ENCODE measurements at regions not wholly inside any gene's neighbourhood (a gene's known extent, or its start where the extent isn't known, plus 50 kb on each side); places are given as distances from the start of the nearest gene placed in this dataset.

- peaks cover 2% of the 10 kb centered on the region for H3K27me3 Mint-ChIP-seq (ENCODE audit: unreplicated experiment)
- no peak overlapping the region for H3K27ac Mint-ChIP-seq (ENCODE audit: unreplicated experiment)
- H3K4me3 Mint-ChIP-seq (ENCODE audit: unreplicated experiment): no peak overlapping the region
- DNase-seq: no peak
- TF ChIP-seq CTCF (IDR thresholded peaks at IDR 0.05; ENCODE audit: partially characterized antibody, unreplicated experiment): no peak
- H3K36me3 Mint-ChIP-seq (ENCODE audit: unreplicated experiment): peaks cover 5% of the 10 kb centered on the region
- peaks cover 2% of the 10 kb centered on the region for H3K9me3 Mint-ChIP-seq (ENCODE audit: unreplicated experiment)
- H3K4me1 Mint-ChIP-seq (ENCODE audit: low read depth, unreplicated experiment): no peaks in the 10 kb centered on the region
Observed at GRCh38 chr20:24761220-24762065, 187.6 kb upstream of the CST7 start.

- H3K27ac Mint-ChIP-seq (ENCODE audit: unreplicated experiment): no peak overlapping the region
- H3K4me1 Mint-ChIP-seq (ENCODE audit: low read depth, unreplicated experiment): no peaks in the 10 kb centered on the region
- peaks cover 2% of the 10 kb centered on the region for H3K27me3 Mint-ChIP-seq (ENCODE audit: unreplicated experiment)
- TF ChIP-seq CTCF (IDR thresholded peaks at IDR 0.05; ENCODE audit: partially characterized antibody, unreplicated experiment): no peak
- no peak overlapping the region for H3K4me3 Mint-ChIP-seq (ENCODE audit: unreplicated experiment)
- H3K36me3 Mint-ChIP-seq (ENCODE audit: unreplicated experiment): peaks cover 5% of the 10 kb centered on the region
- no peak for DNase-seq
- peaks cover 2% of the 10 kb centered on the region for H3K9me3 Mint-ChIP-seq (ENCODE audit: unreplicated experiment)
Observed at GRCh38 chr20:24762371-24762770, 186.7 kb upstream of the CST7 start.

GRCh38 chr20:24762791-24763350 is 186.2 kb upstream of the CST7 start:
- H3K27ac Mint-ChIP-seq (ENCODE audit: unreplicated experiment): no peak overlapping the region

GRCh38 chr20:24763386-24764026 is 185.6 kb upstream of the CST7 start:
- Mint-ChIP-seq H3K9me3 (ENCODE audit: unreplicated experiment) (peaks cover 2% of the 10 kb centered on the region), H3K4me3 (ENCODE audit: unreplicated experiment) (no peak overlapping the region), H3K27me3 (ENCODE audit: unreplicated experiment) (peaks cover 2% of the 10 kb centered on the region), H3K4me1 (ENCODE audit: low read depth, unreplicated experiment) (no peaks in the 10 kb centered on the region), H3K36me3 (ENCODE audit: unreplicated experiment) (peaks cover 5% of the 10 kb centered on the region), H3K27ac (ENCODE audit: unreplicated experiment) (no peak overlapping the region)
- no peak for TF ChIP-seq CTCF (IDR thresholded peaks at IDR 0.05; ENCODE audit: partially characterized antibody, unreplicated experiment)
- DNase-seq: no peak

More at GRCh38 chr20:24762791-24763350, 186.2 kb upstream of the CST7 start:
- peaks cover 2% of the 10 kb centered on the region for H3K9me3 Mint-ChIP-seq (ENCODE audit: unreplicated experiment)
- peaks cover 5% of the 10 kb centered on the region for H3K36me3 Mint-ChIP-seq (ENCODE audit: unreplicated experiment)
- DNase-seq: no peak
- TF ChIP-seq CTCF (IDR thresholded peaks at IDR 0.05; ENCODE audit: partially characterized antibody, unreplicated experiment): no peak
- H3K27me3 Mint-ChIP-seq (ENCODE audit: unreplicated experiment): peaks cover 2% of the 10 kb centered on the region
- no peaks in the 10 kb centered on the region for H3K4me1 Mint-ChIP-seq (ENCODE audit: low read depth, unreplicated experiment)
- no peak overlapping the region for H3K4me3 Mint-ChIP-seq (ENCODE audit: unreplicated experiment)

Measured in glutamatergic neuron (in vitro differentiated cells).